H4 (cell line): ENCODE measurements at regions not wholly inside any gene's neighbourhood (a gene's known extent, or its start where the extent isn't known, plus 50 kb on each side); places are given as distances from the start of the nearest gene placed in this dataset.
A peak's percentile ranks its signal among the peaks of the same experiment; 100 is the strongest.

Source experiments
- DNase-seq: peaks from one replicate; pipeline ENCODE4 v3.0.0-alpha.2; 2015; ENCODE audit warnings: low spot score

GRCh38 chr2:104444392-104444791, 409.5 kb upstream of the POU3F3 start:
- peak; percentile 61 for DNase-seq

- DNase-seq: no peak
These were observed 409.0 kb upstream of the POU3F3 start for GRCh38 chr2:104444889-104445288.

- DNase-seq: peak; percentile 21
These were observed 406.0 kb upstream of the POU3F3 start for GRCh38 chr2:104447831-104448434.

- no peak for DNase-seq
These were observed 405.1 kb upstream of the POU3F3 start for GRCh38 chr2:104448661-104449440.

- DNase-seq: no peak
These were observed 401.4 kb upstream of the POU3F3 start for GRCh38 chr2:104452558-104452957.

- DNase-seq: no peak
These were observed 391.2 kb upstream of the POU3F3 start for GRCh38 chr2:104462731-104463130.

- DNase-seq: no peak
These were observed 387.9 kb upstream of the POU3F3 start for GRCh38 chr2:104465981-104466380.

GRCh38 chr2:104468846-104469245, 385.1 kb upstream of the POU3F3 start:
- DNase-seq: no peak

- no peak for DNase-seq
These were observed 381.8 kb upstream of the POU3F3 start for GRCh38 chr2:104472076-104472475.

- no peak for DNase-seq
These were observed 380.4 kb upstream of the POU3F3 start for GRCh38 chr2:104473546-104473945.

GRCh38 chr2:104474716-104475115, 379.2 kb upstream of the POU3F3 start:
- DNase-seq: no peak

- no peak for DNase-seq
These were observed 377.8 kb upstream of the POU3F3 start for GRCh38 chr2:104476075-104476474.

GRCh38 chr2:104476563-104476988, 377.3 kb upstream of the POU3F3 start:
- DNase-seq: no peak

GRCh38 chr2:104481341-104481740, 372.6 kb upstream of the POU3F3 start:
- DNase-seq: no peak

GRCh38 chr2:104487366-104487765, 366.5 kb upstream of the POU3F3 start:
- DNase-seq: peak; percentile 22

GRCh38 chr2:104493698-104494097, 360.2 kb upstream of the POU3F3 start:
- no peak for DNase-seq

GRCh38 chr2:104501342-104501741, 352.6 kb upstream of the POU3F3 start:
- no peak for DNase-seq

- DNase-seq: no peak
These were observed 352.0 kb upstream of the POU3F3 start for GRCh38 chr2:104501929-104502328.

- DNase-seq: no peak
These were observed 351.0 kb upstream of the POU3F3 start for GRCh38 chr2:104502901-104503300.

- no peak for DNase-seq
These were observed 349.4 kb upstream of the POU3F3 start for GRCh38 chr2:104504331-104505073.

GRCh38 chr2:104518256-104518655, 335.7 kb upstream of the POU3F3 start:
- DNase-seq: no peak

GRCh38 chr2:104521247-104521646, 332.7 kb upstream of the POU3F3 start:
- DNase-seq: no peak

GRCh38 chr2:104523921-104524320, 330.0 kb upstream of the POU3F3 start:
- DNase-seq: no peak
